CMK (cell line): ENCODE measurements at regions not wholly inside any gene's neighbourhood (a gene's known extent, or its start where the extent isn't known, plus 50 kb on each side); places are given as distances from the start of the nearest gene placed in this dataset.
"Not testable (repeated sequence)": the region's sequence is repeated elsewhere in the genome, so short reads cannot be mapped to it uniquely, and the experiment has no call there.

Experiments used
- DNase-seq: peaks from one replicate; pipeline ENCODE4 v3.0.0-alpha.2; 2010; ENCODE audit warnings: low read depth

GRCh38 chr11:45384711-45385241 is 98.6 kb upstream of the SYT13 start:
- DNase-seq: no peak

- no peak for DNase-seq
Measured at GRCh38 chr11:45384016-45384415, 97.9 kb upstream of the SYT13 start.

- peak; percentile 61 for DNase-seq
Measured at GRCh38 chr11:45383224-45383623, 97.1 kb upstream of the SYT13 start.

- DNase-seq: no peak
Measured at GRCh38 chr11:45382133-45382878, 96.2 kb upstream of the SYT13 start.

- no peak for DNase-seq
Measured at GRCh38 chr11:45379162-45379863, 93.2 kb upstream of the SYT13 start.

- no peak for DNase-seq
Measured at GRCh38 chr11:45378516-45378915, 92.4 kb upstream of the SYT13 start.

- no peak for DNase-seq
Measured at GRCh38 chr11:45374653-45375059, 88.5 kb upstream of the SYT13 start.

GRCh38 chr11:45374130-45374529 is 88.0 kb upstream of the SYT13 start:
- no peak for DNase-seq

GRCh38 chr11:45373506-45374035 is 87.4 kb upstream of the SYT13 start:
- no peak for DNase-seq

GRCh38 chr11:45372414-45372813 is 86.3 kb upstream of the SYT13 start:
- DNase-seq: not testable (repeated sequence)

- DNase-seq: peak; percentile 8
Measured at GRCh38 chr11:45371251-45372115, 85.3 kb upstream of the SYT13 start.

- DNase-seq: no peak
Measured at GRCh38 chr11:45369313-45369712, 83.2 kb upstream of the SYT13 start.

GRCh38 chr11:45368697-45369096 is 82.6 kb upstream of the SYT13 start:
- no peak for DNase-seq

GRCh38 chr11:45366619-45367190 is 80.6 kb upstream of the SYT13 start:
- DNase-seq: no peak

GRCh38 chr11:45365961-45366618 is 79.9 kb upstream of the SYT13 start:
- DNase-seq: no peak

- DNase-seq: no peak
Measured at GRCh38 chr11:45362636-45363035, 76.5 kb upstream of the SYT13 start.

- DNase-seq: no peak
Measured at GRCh38 chr11:45361551-45361950, 75.4 kb upstream of the SYT13 start.

GRCh38 chr11:45355706-45356041 is 69.5 kb upstream of the SYT13 start:
- no peak for DNase-seq

- no peak for DNase-seq
Measured at GRCh38 chr11:45354976-45355705, 69.0 kb upstream of the SYT13 start.

- DNase-seq: no peak
Measured at GRCh38 chr11:45348729-45349128, 62.6 kb upstream of the SYT13 start.
